ENCODE measurements at regions not wholly inside any gene's neighbourhood (a gene's known extent, or its start where the extent isn't known, plus 50 kb on each side); places are given as distances from the start of the nearest gene placed in this dataset.

- peak; percentile 88 for DNase-seq
- no peaks in the 10 kb centered on the region for H4K20me1 ChIP-seq (ENCODE audit: low read length)
- peak; percentile 64 for ATAC-seq
- intact Hi-C loops (cut with micrococcal nuclease): loop anchor here (2.0 kb wide), 1 partner anchor 118 kb away; no protein-coding TSS in a partner anchor
- ChIA-PET POLR2A (ENCODE audit: unreplicated experiment) (interaction anchor here (0.7 to 1.1 kb wide), 2 partner anchors 27 to 36 kb away, joined by 3 to 4 read pairs; no protein-coding TSS in a partner anchor), CTCF (interaction anchor here (1.1 kb wide), 1 partner anchor 60 kb away, joined by 3 read pairs; no protein-coding TSS in a partner anchor)
- H3K9me3 ChIP-seq (ENCODE audit: low read length): no peaks in the 10 kb centered on the region
- TF ChIP-seq CTCF (conservative IDR thresholded peaks at IDR 0.05; ENCODE audit: low read depth, low read length) (no peak), EZH2phosphoT487 (IDR thresholded peaks at IDR 0.05; ENCODE audit: borderline replicate concordance, low read length) (no peak), EZH2 (IDR thresholded peaks at IDR 0.05; ENCODE audit: low read length, unreplicated experiment) (no peak)
- BruUV-seq (replicated peaks): no TSS peak
- H3K36me3 ChIP-seq (ENCODE audit: low read depth, low read length): no peaks in the 10 kb centered on the region
- H2AFZ ChIP-seq (ENCODE audit: low read length): no peak overlapping the region
- peak overlapping the region; percentile 99 for H3K9ac ChIP-seq (ENCODE audit: low read length)
- H3K27me3 ChIP-seq (ENCODE audit: low read length): no peaks in the 10 kb centered on the region
- H3K79me2 ChIP-seq (ENCODE audit: low read length): no peaks in the 10 kb centered on the region; the same call in 1 of the 2 replicates
- H3K27ac ChIP-seq (ENCODE audit: low read length): peak overlapping the region; percentile 100
- H3K4me2 ChIP-seq (ENCODE audit: low read length): peak overlapping the region; percentile 77
- H3F3A ChIP-seq (ENCODE audit: low read length, unreplicated experiment): peaks cover 39% of the 10 kb centered on the region
- no peaks in the 10 kb centered on the region for H3K9me2 ChIP-seq (replicated peaks; ENCODE audit: low read length)
- peaks cover 87% of the 10 kb centered on the region for H3K4me1 ChIP-seq (ENCODE audit: insufficient read depth, low read length)
- peak overlapping the region; percentile 40; the same call in 1 of the 2 replicates for H3K4me3 ChIP-seq (ENCODE audit: low read length)
Observed at GRCh38 chr5:53360811-53361210, 119.6 kb upstream of the FST start.

DNA sequence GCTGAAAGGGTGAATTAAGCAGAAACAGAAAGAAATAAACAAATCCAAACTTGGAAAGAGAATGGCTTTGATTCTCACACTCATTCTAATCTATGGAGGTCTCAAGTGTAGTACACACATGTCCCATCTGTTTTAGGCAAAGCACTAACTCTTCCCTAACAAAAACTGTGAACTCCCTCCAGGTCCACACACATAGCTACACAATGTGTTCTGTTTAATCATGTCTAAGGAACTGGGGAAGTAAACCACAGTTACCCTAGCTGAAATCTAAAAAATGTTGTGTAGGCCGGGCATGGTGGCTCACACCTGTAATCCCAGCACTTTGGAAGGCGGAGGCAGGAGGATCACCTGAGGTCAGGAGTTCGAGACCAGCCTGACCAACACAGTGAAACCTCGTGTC, 118.7 kb upstream of the FST start:
- no peak overlapping the region for H2AFZ ChIP-seq (ENCODE audit: low read length)
- H3K9ac ChIP-seq (ENCODE audit: low read length): peak overlapping the region; percentile 93
- peak overlapping the region; percentile 100 for H3K27ac ChIP-seq (ENCODE audit: low read length)
- H3K4me2 ChIP-seq (ENCODE audit: low read length): peak overlapping the region; percentile 37
- no TSS peak for BruUV-seq (replicated peaks)
- POLR2A ChIA-PET (ENCODE audit: unreplicated experiment): no interaction called here
- peaks cover 32% of the 10 kb centered on the region for H3F3A ChIP-seq (ENCODE audit: low read length, unreplicated experiment)
- no peak overlapping the region for H3K4me3 ChIP-seq (ENCODE audit: low read length)
- H3K79me2 ChIP-seq (ENCODE audit: low read length): no peaks in the 10 kb centered on the region; the same call in 1 of the 2 replicates
- no peaks in the 10 kb centered on the region for H3K36me3 ChIP-seq (ENCODE audit: low read depth, low read length)
- intact Hi-C loops (cut with micrococcal nuclease): loop anchor here (1.0 to 2.0 kb wide), 7 partner anchors 28 to 117 kb away; no protein-coding TSS in a partner anchor
- H3K4me1 ChIP-seq (ENCODE audit: insufficient read depth, low read length): peaks cover 85% of the 10 kb centered on the region
- peak; percentile 23 for DNase-seq
- CTCF ChIA-PET: interaction anchor here (1.1 kb wide), 1 partner anchor 61 kb away, joined by 3 read pairs; no protein-coding TSS in a partner anchor
- H3K9me2 ChIP-seq (replicated peaks; ENCODE audit: low read length): no peaks in the 10 kb centered on the region
- no peaks in the 10 kb centered on the region for H4K20me1 ChIP-seq (ENCODE audit: low read length)
- TF ChIP-seq EZH2phosphoT487 (IDR thresholded peaks at IDR 0.05; ENCODE audit: borderline replicate concordance, low read length) (no peak), EZH2 (IDR thresholded peaks at IDR 0.05; ENCODE audit: low read length, unreplicated experiment) (no peak), CTCF (conservative IDR thresholded peaks at IDR 0.05; ENCODE audit: low read depth, low read length) (no peak)
- H3K27me3 ChIP-seq (ENCODE audit: low read length): no peaks in the 10 kb centered on the region
- ATAC-seq: no peak
- no peaks in the 10 kb centered on the region for H3K9me3 ChIP-seq (ENCODE audit: low read length)

- peak; percentile 57 for ATAC-seq
- DNase-seq: peak; percentile 97
- TF ChIP-seq CTCF (conservative IDR thresholded peaks at IDR 0.05; ENCODE audit: low read depth, low read length): no peak
- no peak for TF ChIP-seq EZH2 (IDR thresholded peaks at IDR 0.05; ENCODE audit: low read length, unreplicated experiment)
- TF ChIP-seq EZH2phosphoT487 (IDR thresholded peaks at IDR 0.05; ENCODE audit: borderline replicate concordance, low read length): no peak
- peaks cover 30% of the 10 kb centered on the region for H3F3A ChIP-seq (ENCODE audit: low read length, unreplicated experiment)
- H3K79me2 ChIP-seq (ENCODE audit: low read length): peaks cover 3% of the 10 kb centered on the region; the same call in 1 of the 2 replicates
- no peaks in the 10 kb centered on the region for H3K9me2 ChIP-seq (replicated peaks; ENCODE audit: low read length)
- no peak overlapping the region for H3K4me2 ChIP-seq (ENCODE audit: low read length)
- no peak overlapping the region for H3K4me3 ChIP-seq (ENCODE audit: low read length)
- POLR2A ChIA-PET (ENCODE audit: unreplicated experiment): interaction anchor here (0.6 kb wide), 1 partner anchor 383 kb away, joined by 16 read pairs; no protein-coding TSS in a partner anchor
- CTCF ChIA-PET: interaction anchor here (1.0 kb wide), 1 partner anchor 28 kb away, joined by 3 read pairs; no protein-coding TSS in a partner anchor
- intact Hi-C loops (cut with micrococcal nuclease): loop anchor here (1.0 to 2.0 kb wide), 6 partner anchors 28 to 100 kb away; no protein-coding TSS in a partner anchor
- H3K9ac ChIP-seq (ENCODE audit: low read length): peak overlapping the region; percentile 97
- no peaks in the 10 kb centered on the region for H3K36me3 ChIP-seq (ENCODE audit: low read depth, low read length)
- H3K27ac ChIP-seq (ENCODE audit: low read length): peak overlapping the region; percentile 100
- peaks cover 85% of the 10 kb centered on the region for H3K4me1 ChIP-seq (ENCODE audit: insufficient read depth, low read length)
- H2AFZ ChIP-seq (ENCODE audit: low read length): no peak overlapping the region
- no peaks in the 10 kb centered on the region for H3K9me3 ChIP-seq (ENCODE audit: low read length)
- H4K20me1 ChIP-seq (ENCODE audit: low read length): no peaks in the 10 kb centered on the region
- no peaks in the 10 kb centered on the region for H3K27me3 ChIP-seq (ENCODE audit: low read length)
- BruUV-seq (replicated peaks): no TSS peak
Observed at GRCh38 chr5:53362521-53362941, 117.9 kb upstream of the FST start.

Measured in PC-3 (cell line).